ENCODE measurements at regions not wholly inside any gene's neighbourhood (a gene's known extent, or its start where the extent isn't known, plus 50 kb on each side); places are given as distances from the start of the nearest gene placed in this dataset.

DNA sequence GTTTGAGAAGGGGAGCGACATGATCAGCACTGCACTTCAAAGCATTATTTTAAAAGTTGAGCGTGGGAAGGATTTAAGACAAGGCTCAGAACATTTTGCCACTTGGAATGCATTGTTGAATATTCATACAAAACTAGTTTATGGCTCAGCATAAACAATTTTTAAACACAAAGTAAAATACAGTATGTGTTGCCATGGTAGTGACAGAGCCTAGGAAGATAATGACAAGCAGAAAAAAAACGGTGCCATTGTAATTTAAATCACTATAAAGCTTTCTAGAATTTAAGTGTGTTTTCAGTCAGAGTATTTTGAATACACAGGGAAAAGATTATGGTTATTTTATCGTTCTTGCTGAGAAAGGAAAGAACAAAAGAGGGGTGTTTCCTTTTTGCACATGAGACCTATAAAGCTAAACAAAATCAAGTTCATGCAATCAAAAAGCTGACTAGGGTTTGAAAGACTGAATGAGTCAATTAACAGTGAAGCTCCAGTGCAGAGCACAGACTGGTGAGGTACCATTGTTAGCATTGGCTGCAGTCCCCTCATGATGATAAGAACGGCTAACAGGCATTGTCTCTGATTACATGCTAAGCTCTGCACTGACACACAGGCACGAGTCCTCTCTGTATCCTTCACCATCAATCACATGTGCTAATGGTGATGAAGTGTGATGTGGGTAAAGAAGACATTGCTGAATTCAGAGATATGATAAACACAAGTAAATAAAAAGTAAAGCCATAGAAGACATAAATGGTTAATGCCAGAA, 181.9 kb upstream of the VSTM2A start:
- no peak overlapping the region for H3K4me3 ChIP-seq (ENCODE audit: low read depth, low read length)
- ChIA-PET POLR2A (no interaction called here), CTCF (no interaction called here)
- TF ChIP-seq, protein P1, sequence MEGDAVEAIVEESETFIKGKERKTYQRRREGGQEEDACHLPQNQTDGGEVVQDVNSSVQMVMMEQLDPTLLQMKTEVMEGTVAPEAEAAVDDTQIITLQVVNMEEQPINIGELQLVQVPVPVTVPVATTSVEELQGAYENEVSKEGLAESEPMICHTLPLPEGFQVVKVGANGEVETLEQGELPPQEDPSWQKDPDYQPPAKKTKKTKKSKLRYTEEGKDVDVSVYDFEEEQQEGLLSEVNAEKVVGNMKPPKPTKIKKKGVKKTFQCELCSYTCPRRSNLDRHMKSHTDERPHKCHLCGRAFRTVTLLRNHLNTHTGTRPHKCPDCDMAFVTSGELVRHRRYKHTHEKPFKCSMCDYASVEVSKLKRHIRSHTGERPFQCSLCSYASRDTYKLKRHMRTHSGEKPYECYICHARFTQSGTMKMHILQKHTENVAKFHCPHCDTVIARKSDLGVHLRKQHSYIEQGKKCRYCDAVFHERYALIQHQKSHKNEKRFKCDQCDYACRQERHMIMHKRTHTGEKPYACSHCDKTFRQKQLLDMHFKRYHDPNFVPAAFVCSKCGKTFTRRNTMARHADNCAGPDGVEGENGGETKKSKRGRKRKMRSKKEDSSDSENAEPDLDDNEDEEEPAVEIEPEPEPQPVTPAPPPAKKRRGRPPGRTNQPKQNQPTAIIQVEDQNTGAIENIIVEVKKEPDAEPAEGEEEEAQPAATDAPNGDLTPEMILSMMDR (IDR thresholded peaks at IDR 0.05; ENCODE audit: insufficient read depth, low read length, missing control alignments), result no peak
- DNase-seq (ENCODE audit: low read depth, low spot score), result no peak

DNA sequence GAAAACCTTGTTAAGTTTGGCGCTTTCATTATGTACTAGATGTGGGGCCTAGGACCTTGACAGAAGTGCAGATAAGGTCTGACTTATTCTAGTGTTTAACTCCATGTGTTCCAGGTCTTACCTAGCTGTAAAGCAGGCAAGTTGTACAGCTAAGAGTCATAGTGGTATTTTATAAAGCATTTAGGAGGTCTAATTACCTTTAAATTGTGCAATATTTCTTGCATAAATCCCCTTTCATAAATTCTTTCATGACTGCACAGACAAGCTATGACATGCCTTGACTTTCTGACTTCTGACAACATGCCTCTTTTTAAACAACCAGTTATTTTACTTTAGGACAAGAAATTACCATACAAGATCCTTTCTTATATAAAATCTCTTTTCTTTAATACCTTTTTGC, 151.6 kb upstream of the VSTM2A start:
- POLR2A ChIA-PET, result no interaction called here
- CTCF ChIA-PET, result no interaction called here

DNA sequence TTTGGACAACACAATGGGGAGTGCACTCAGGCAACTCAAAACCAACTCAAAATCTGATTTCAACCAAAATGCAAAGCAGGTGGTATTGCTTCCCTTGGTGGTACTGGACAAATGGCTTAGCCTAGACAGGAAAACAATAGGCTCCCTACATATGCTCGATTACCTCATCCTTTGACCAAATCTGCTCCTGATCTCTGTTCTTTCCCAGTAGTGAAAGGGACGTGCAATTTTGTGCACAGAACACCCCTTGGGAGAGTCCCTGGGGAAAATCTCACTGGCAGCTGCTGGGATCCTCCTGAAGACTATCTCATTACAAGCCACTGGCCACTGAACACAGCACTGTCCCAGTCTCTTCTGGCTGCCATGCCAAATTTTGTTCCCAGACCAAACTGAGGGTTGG, 149.2 kb upstream of the VSTM2A start:
- no peak overlapping the region for H3K4me3 ChIP-seq (ENCODE audit: low read depth, low read length)
- ChIA-PET CTCF (no interaction called here), POLR2A (no interaction called here)
- DNase-seq (ENCODE audit: low read depth, low spot score), result no peak
- TF ChIP-seq, protein P1 (IDR thresholded peaks at IDR 0.05; ENCODE audit: insufficient read depth, low read length, missing control alignments), result no peak

More for the DNA sequence above, 151.6 kb upstream of the VSTM2A start:
- TF ChIP-seq, protein P1 (IDR thresholded peaks at IDR 0.05; ENCODE audit: insufficient read depth, low read length, missing control alignments), result no peak
- no peak for DNase-seq (ENCODE audit: low read depth, low spot score)
- H3K4me3 ChIP-seq (ENCODE audit: low read depth, low read length), result no peak overlapping the region

DNA sequence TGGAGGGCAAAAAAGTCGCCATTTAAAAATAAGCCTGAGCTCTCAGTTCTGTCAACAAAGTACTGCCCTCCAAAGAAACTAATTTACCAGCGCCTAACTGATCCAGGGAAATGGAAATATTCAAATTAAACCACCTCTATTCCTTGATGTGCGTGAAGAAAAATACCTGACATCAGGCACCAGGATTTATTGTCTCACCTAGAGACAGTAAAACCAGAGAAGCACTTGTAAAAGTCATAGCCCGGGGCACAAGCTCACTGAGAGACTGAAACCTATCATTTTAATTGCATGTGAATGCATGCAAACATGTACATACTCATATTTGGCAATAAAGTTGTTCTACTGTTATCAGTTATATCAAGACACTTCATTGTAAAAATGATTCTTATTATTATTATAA, 147.3 kb upstream of the VSTM2A start:
- DNase-seq (ENCODE audit: low read depth, low spot score), result no peak
- POLR2A ChIA-PET, result no interaction called here
- CTCF ChIA-PET, result no interaction called here
- H3K4me3 ChIP-seq (ENCODE audit: low read depth, low read length), result no peak overlapping the region
- TF ChIP-seq, protein P1 (IDR thresholded peaks at IDR 0.05; ENCODE audit: insufficient read depth, low read length, missing control alignments), result no peak

DNA sequence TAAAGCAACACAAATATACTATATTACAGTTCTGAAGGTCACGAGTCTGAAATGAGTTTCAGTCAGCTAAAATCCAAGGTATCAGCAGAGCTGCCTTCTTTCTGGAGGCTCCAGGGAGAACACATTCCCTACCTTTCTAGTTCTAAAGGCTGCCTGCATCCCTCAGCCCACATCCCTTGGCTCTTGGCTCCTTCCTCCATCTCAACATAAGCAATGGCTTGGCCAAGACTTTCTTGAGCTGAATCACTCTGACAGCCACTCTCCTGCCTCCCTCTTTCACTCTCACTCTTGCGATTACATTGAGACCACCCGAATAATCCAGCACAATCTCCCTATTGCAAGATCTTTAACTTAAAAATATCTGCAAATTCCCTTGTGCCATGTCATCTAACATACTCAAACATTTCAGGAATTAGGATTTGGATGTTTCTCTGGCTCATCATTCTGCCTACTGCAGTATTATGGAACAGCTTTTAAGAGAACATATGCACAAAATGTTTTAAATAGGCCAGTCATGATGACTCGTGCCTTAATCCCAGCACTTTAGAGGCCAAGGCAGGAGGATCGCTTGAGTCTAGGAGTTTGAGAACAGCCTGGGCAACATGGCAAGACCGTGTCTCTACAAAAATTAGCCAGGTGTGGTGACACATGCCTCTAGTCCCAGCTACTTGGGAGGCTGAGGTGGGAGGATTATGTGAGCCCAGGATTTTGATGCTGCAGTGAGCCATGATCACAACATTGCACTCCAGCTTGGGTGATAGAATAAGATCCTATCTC, 144.2 kb upstream of the VSTM2A start:
- DNase-seq (ENCODE audit: low read depth, low spot score), result no peak

DNA sequence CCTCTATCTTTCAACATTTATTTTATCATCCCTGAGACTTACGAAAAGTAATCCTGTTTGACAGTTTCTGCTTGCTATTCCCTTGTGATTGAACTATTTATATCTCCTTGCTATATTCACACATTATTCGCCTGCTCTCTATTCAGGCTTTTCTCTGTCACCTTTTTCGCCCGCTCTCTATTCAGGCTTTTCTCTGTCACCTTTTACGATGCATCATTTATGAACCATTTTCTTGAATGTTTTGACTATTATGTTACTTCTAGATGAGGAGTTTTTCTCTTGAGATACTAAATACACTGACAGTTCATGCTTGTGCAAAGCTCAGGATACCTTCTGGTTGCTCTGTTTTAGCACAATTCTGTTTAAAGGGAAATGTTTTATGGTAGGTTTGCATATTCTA, 143.3 kb upstream of the VSTM2A start:
- ChIA-PET POLR2A (no interaction called here), CTCF (no interaction called here)
- no peak overlapping the region for H3K4me3 ChIP-seq (ENCODE audit: low read depth, low read length)
- DNase-seq (ENCODE audit: low read depth, low spot score), result no peak
- TF ChIP-seq, protein P1 (IDR thresholded peaks at IDR 0.05; ENCODE audit: insufficient read depth, low read length, missing control alignments), result no peak

More for the DNA sequence above, 144.2 kb upstream of the VSTM2A start:
- TF ChIP-seq, protein P1 (IDR thresholded peaks at IDR 0.05; ENCODE audit: insufficient read depth, low read length, missing control alignments), result no peak
- ChIA-PET POLR2A (no interaction called here), CTCF (no interaction called here)
- no peak overlapping the region for H3K4me3 ChIP-seq (ENCODE audit: low read depth, low read length)

All from AG04449 (cell line).